Heart right ventricle (tissue), 16 donors: ENCODE measurements at regions not wholly inside any gene's neighbourhood (a gene's known extent, or its start where the extent isn't known, plus 50 kb on each side); places are given as distances from the start of the nearest gene placed in this dataset.

ENCODE experiments used
- ATAC-seq, 8 donors: fragments of 200-7000 bp; cut with Tn5 transposase; one replicate each; pipeline ENCODE4 v1.9.1; 2020; ENCODE audit warnings: mild to moderate bottlenecking in 8 of 8, moderate library complexity in 8 of 8, moderate number of reproducible peaks in 1 of 8
- DNase-seq, 2 donors: peaks; one replicate each; pipeline ENCODE4 v3.0.0-alpha.2; 2020
- H3K27ac ChIP-seq, 10 donors: fragments of 200-600 bp; sonication (generic) in 2 of 10; one replicate each; pipeline versions ENCODE4 v1.5.0 to v1.8.0; 2020 to 2022; ENCODE audit warnings: mild to moderate bottlenecking in 3 of 10
- H3K27me3 ChIP-seq, 7 donors: fragments of 200-600 bp; one replicate each; pipeline ENCODE4 v1.8.0; 2021 to 2022; ENCODE audit warnings: mild to moderate bottlenecking in 2 of 7
- H3K36me3 ChIP-seq, 9 donors: fragments of 200-600 bp; sonication (generic) in 1 of 9; one replicate each; pipeline versions ENCODE4 v1.5.0 to v1.8.0; 2020 to 2022; ENCODE audit warnings: mild to moderate bottlenecking in 2 of 9
- H3K4me1 ChIP-seq, 9 donors: fragments of 200-600 bp; sonication (generic) in 1 of 9; one replicate each; pipeline versions ENCODE4 v1.5.0 to v1.8.0; 2020 to 2022; ENCODE audit warnings: mild to moderate bottlenecking in 4 of 9
- H3K4me3 ChIP-seq, 10 donors: fragments of 200-600 bp; sonication (generic) in 2 of 10; one replicate each; pipeline versions ENCODE4 v1.5.0 to v1.8.0; 2020 to 2022; ENCODE audit warnings: mild to moderate bottlenecking in 7 of 10, moderate library complexity in 2 of 10
- H3K9me3 ChIP-seq, 11 donors: fragments of 200-600 bp in 10 of 11; sonication (generic) in 2 of 11; one replicate each; pipeline versions ENCODE4 v1.5.0 to v1.8.0; 2013 to 2022; ENCODE audit warnings: mild to moderate bottlenecking in 2 of 11, control low read depth in 1 of 11, moderate library complexity in 1 of 11
- CTCF ChIP-seq, 9 donors: fragments of 200-600 bp; sonication (generic) in 2 of 9; IDR thresholded peaks; one replicate each; pipeline versions ENCODE4 v1.5.0 to v1.8.0; 2021 to 2022; ENCODE audit warnings: antibody characterized with exemption in 9 of 9, mild to moderate bottlenecking in 5 of 9, moderate library complexity in 1 of 9
- WGBS, 2 donors: extraction: QIAGEN DNeasy Blood & Tissue Kit; methylation state at CpG; one replicate each; pipeline ENCODE4 v1.1.7; 2013; ENCODE audit warnings: inconsistent platforms in 1 of 2; 5-methylcytosine and 5-hydroxymethylcytosine counted together
- intact Hi-C, 10 donors: fragments of 100-400 bp; cut with DNase I; formaldehyde crosslinking; loops; one replicate each; pipeline versions ENCODE4 v1.11.1 to v1.14.2; 2022
- donor health status: Arrhythmogenic right ventricular cardiomyopathy.
- donor health status: ischemic (EF 13 %, LVEDD 7.1; RV severe dilation, severe dysfunction).
- donor health status: healthy with polysubstance abuse.
- donor health status: DM: no; HTN: yes; CAD: no.
- donor health status: DM: no; HTN: no; CAD: no.
- donor health status: ischemic (EF 25% LVEDD 6.9; RV normal size, moderate dysfunction).
- donor health status: ischemic (EF 25% LVEDD 5.7; RV mildly dilated, moderate dysfunction).
- donor health status: healthy.
- donor health status: DM: yes; HTN: yes; CAD: no.
- donor health status: Ischemic cardiomyopathy.
- donor health status: ischemic (EF 35%, LVEDD 5.7; RV mildly dilated, moderate dysfunction).
- donor health status: nonischemic (EF 11% LVEDD 7.7; RV severe dilation, severe dysfunction).
- donor health status: DM: yes; HTN: yes; CAD: no.
- donor health status: PGD.
- donor health status: ischemic (EF 29% LVEDD 5.4; RV normal size, mild dysfunction).
- donor health status: nonischemic (EF 23%, LVEDD 6.1; RV moderate dilation, normal function).

GRCh38 chr2:144288438-144288837, 231.5 kb downstream of the ZEB2 start:
- H3K4me1 ChIP-seq, result peaks cover 0 to 4% (median 0%) of the 10 kb centered on the region in 9 donors
- no peak overlapping the region for H3K4me3 ChIP-seq
- TF ChIP-seq CTCF (IDR thresholded peaks at IDR 0.05), result no peak
- no peak for ATAC-seq
- H3K36me3 ChIP-seq, result no peaks in the 10 kb centered on the region
- H3K9me3 ChIP-seq, result peaks cover 0 to 9% (median 0%) of the 10 kb centered on the region in 11 donors
- DNase-seq, result no peak
- no peaks in the 10 kb centered on the region for H3K27me3 ChIP-seq
- intact Hi-C loops, result no loop called here
- WGBS, 2 donors, result 87 to 90% methylated on average over 3 of the region's 3 CpGs
- no peak overlapping the region for H3K27ac ChIP-seq

GRCh38 chr2:144285324-144285723, 234.6 kb downstream of the ZEB2 start:
- TF ChIP-seq CTCF (IDR thresholded peaks at IDR 0.05), result no peak
- no peak for ATAC-seq
- no peak for DNase-seq
- Histone ChIP-seq H3K4me1 (peaks cover 0 to 4% (median 0%) of the 10 kb centered on the region in 9 donors), H3K27me3 (no peaks in the 10 kb centered on the region), H3K9me3 (no peaks in the 10 kb centered on the region), H3K27ac (no peak overlapping the region), H3K36me3 (no peaks in the 10 kb centered on the region), H3K4me3 (no peak overlapping the region)
- intact Hi-C loops, result no loop called here

- H3K27ac ChIP-seq, result no peak overlapping the region
- ATAC-seq (no peak), DNase-seq (no peak)
- intact Hi-C loops, result no loop called here
- TF ChIP-seq CTCF (IDR thresholded peaks at IDR 0.05), result no peak
- H3K36me3 ChIP-seq, result no peaks in the 10 kb centered on the region
- H3K27me3 ChIP-seq, result no peaks in the 10 kb centered on the region
- no peak overlapping the region for H3K4me3 ChIP-seq
- peaks cover 0 to 4% (median 0%) of the 10 kb centered on the region in 9 donors for H3K4me1 ChIP-seq
- no peaks in the 10 kb centered on the region for H3K9me3 ChIP-seq
These were observed 238.4 kb downstream of the ZEB2 start for GRCh38 chr2:144281476-144281875.

- no peaks in the 10 kb centered on the region for H3K9me3 ChIP-seq
- H3K27ac ChIP-seq, result no peak overlapping the region
- ATAC-seq (no peak), DNase-seq (no peak)
- H3K4me1 ChIP-seq, result peaks cover 0 to 4% (median 0%) of the 10 kb centered on the region in 9 donors
- no peaks in the 10 kb centered on the region for H3K27me3 ChIP-seq
- no peak for TF ChIP-seq CTCF (IDR thresholded peaks at IDR 0.05)
- H3K36me3 ChIP-seq, result no peaks in the 10 kb centered on the region
- intact Hi-C loops, result no loop called here
- H3K4me3 ChIP-seq, result no peak overlapping the region
- WGBS, 2 donors, result 94 to 95% methylated on average over 2 of the region's 2 CpGs
These were observed 239.9 kb downstream of the ZEB2 start for GRCh38 chr2:144280009-144280408.

- TF ChIP-seq CTCF (IDR thresholded peaks at IDR 0.05), result no peak
- no peaks in the 10 kb centered on the region for H3K27me3 ChIP-seq
These were observed 240.8 kb downstream of the ZEB2 start for GRCh38 chr2:144279165-144279564.

More at GRCh38 chr2:144279165-144279564, 240.8 kb downstream of the ZEB2 start:
- H3K4me3 ChIP-seq, result no peak overlapping the region
- 85 to 86% methylated on average over 3 of the region's 3 CpGs for WGBS, 2 donors
- DNase-seq, result no peak
- H3K4me1 ChIP-seq, result peaks cover 0 to 7% (median 0%) of the 10 kb centered on the region in 9 donors
- intact Hi-C loops, result no loop called here
- H3K27ac ChIP-seq, result no peak overlapping the region
- ATAC-seq, result no peak
- no peaks in the 10 kb centered on the region for H3K9me3 ChIP-seq
- no peaks in the 10 kb centered on the region for H3K36me3 ChIP-seq
